PC-3 (cell line): ENCODE measurements at regions not wholly inside any gene's neighbourhood (a gene's known extent, or its start where the extent isn't known, plus 50 kb on each side); places are given as distances from the start of the nearest gene placed in this dataset.

ENCODE experiments used
- CTCF ChIP-seq: fragments of 300-600 bp; sonication (generic); conservative IDR thresholded peaks from 2 replicates; pipeline ENCODE4 v1.5.1; 2017; ENCODE audit warnings: antibody characterized with exemption, low read depth, mild to moderate bottlenecking, low read length
- EZH2phosphoT487 ChIP-seq: fragments of 300-600 bp; sonication (generic); IDR thresholded peaks from 2 replicates; pipeline ENCODE4 v1.6.1; 2018; ENCODE audit warnings: mild to moderate bottlenecking, antibody characterized with exemption, low read length, borderline replicate concordance

GRCh38 chr4:100106982-100107381 lies 83.3 kb downstream of the DDIT4L start:
- no peak for TF ChIP-seq CTCF
- TF ChIP-seq EZH2phosphoT487 = no peak
